A549 (cell line): ENCODE measurements at regions not wholly inside any gene's neighbourhood (a gene's known extent, or its start where the extent isn't known, plus 50 kb on each side); places are given as distances from the start of the nearest gene placed in this dataset.

Experiments used
- CHD2 ChIP-seq: fragments of 150-350 bp; IDR thresholded peaks from 2 replicates; pipeline ENCODE4 v1.6.1; 2014; ENCODE audit warnings: low read length; ENCODE audit not compliant: partially characterized antibody
- CTCF ChIP-seq: fragments of >200 bp; sonication (Bioruptor Twin); formaldehyde crosslinking; IDR thresholded peaks from 3 replicates; pipeline ENCODE4 v1.5.1; 2016
- HMGXB4 ChIP-seq: fragments of 250-450 bp; sonication (Bioruptor Pico); IDR thresholded peaks from 2 replicates; pipeline ENCODE4 v1.5.0; 2021; ENCODE audit warnings: mild to moderate bottlenecking, moderate library complexity, borderline replicate concordance
- JUNB ChIP-seq: fragments of >200 bp; sonication (Bioruptor Twin); formaldehyde crosslinking; IDR thresholded peaks from 2 replicates; pipeline ENCODE4 v1.6.1; 2016
- MAFK ChIP-seq: fragments of 450-650 bp; IDR thresholded peaks from 2 replicates; pipeline ENCODE4 v1.6.1; 2014; ENCODE audit not compliant: partially characterized antibody
- MYC ChIP-seq: IDR thresholded peaks from 2 replicates; pipeline ENCODE4 v1.6.1; 2012; ENCODE audit warnings: mild to moderate bottlenecking, inconsistent platforms, low read length, improper control_type of control experiment, borderline replicate concordance
- POLR2A ChIP-seq: IDR thresholded peaks from 2 replicates; pipeline ENCODE4 v1.6.1; 2012; ENCODE audit warnings: mild to moderate bottlenecking, low read length
- RAD21 ChIP-seq, 2 experiments: fragments of >200 bp in 1 of 2; sonication (Bioruptor Twin) in 1 of 2; formaldehyde crosslinking in 1 of 2; IDR thresholded peaks in 1 of 2; conservative IDR thresholded peaks in 1 of 2; 2 replicates in 1 of 2; 3 replicates in 1 of 2; pipeline ENCODE4 v1.6.1; 2012 to 2018; ENCODE audit warnings: inconsistent platforms in 1 of 2
- RCOR1 ChIP-seq: fragments of 150-350 bp; IDR thresholded peaks from 2 replicates; pipeline ENCODE4 v1.6.1; 2014; ENCODE audit warnings: antibody characterized with exemption, low read length, low read depth
- USF2 ChIP-seq: fragments of 450-650 bp; IDR thresholded peaks from 2 replicates; pipeline ENCODE4 v1.6.1; 2014; ENCODE audit warnings: antibody characterized with exemption
- ZSCAN20 ChIP-seq: fragments of 250-450 bp; sonication (Bioruptor Pico); IDR thresholded peaks from 2 replicates; pipeline ENCODE4 v1.8.0; 2022; ENCODE audit warnings: mild to moderate bottlenecking, moderate library complexity

- TF ChIP-seq MAFK (no peak), POLR2A (no peak), CHD2 (no peak), HMGXB4 (CRISPR knock-in tag) (no peak), CTCF (no peak), USF2 (no peak), RCOR1 (no peak), ZSCAN20 (CRISPR knock-in tag) (no peak), JUNB (no peak), MYC (no peak), RAD21 (conservative IDR thresholded peaks at IDR 0.05 in 1 of 2, IDR thresholded peaks at IDR 0.05 in 1 of 2) (no peak)
These were observed 853.5 kb downstream of the KCNMA1 start for GRCh38 chr10:76784076-76784475.
